Cardiac muscle cell (in vitro differentiated cells and primary cell): ENCODE measurements at regions not wholly inside any gene's neighbourhood (a gene's known extent, or its start where the extent isn't known, plus 50 kb on each side); places are given as distances from the start of the nearest gene placed in this dataset.

Experiments used
- DNase-seq, 2 donors: peaks; one replicate each; pipeline versions ENCODE4 v3.0.0 to v3.0.0-alpha.2; 2010 to 2017; ENCODE audit warnings: low read depth in 1 of 2, low spot score in 1 of 2
- H3K27ac ChIP-seq: fragments of 200-600 bp; sonication (generic); 2 replicates; pipeline ENCODE4 v1.5.1; 2016
- H3K27me3 ChIP-seq: fragments of 200-600 bp; sonication (generic); 2 replicates; pipeline ENCODE4 v1.6.0; 2016; ENCODE audit warnings: control low read depth
- H3K36me3 ChIP-seq: fragments of 200-600 bp; sonication (generic); 2 replicates; pipeline ENCODE4 v1.5.1; 2016; ENCODE audit warnings: control low read depth
- H3K4me1 ChIP-seq: fragments of 200-600 bp; sonication (generic); 2 replicates; pipeline ENCODE4 v1.8.1; 2017; ENCODE audit warnings: low read depth, mild to moderate bottlenecking, mixed run types
- H3K4me3 ChIP-seq: fragments of 200-600 bp; sonication (generic); 2 replicates; pipeline ENCODE4 v1.5.1; 2016; ENCODE audit warnings: mild to moderate bottlenecking
- H3K9me3 ChIP-seq: fragments of 200-600 bp; sonication (generic); 2 replicates; pipeline ENCODE4 v1.5.1; 2017; ENCODE audit warnings: low read depth, mild to moderate bottlenecking, control low read depth
- CTCF ChIP-seq: IDR thresholded peaks from 2 replicates; pipeline ENCODE4 v1.5.1; 2012; ENCODE audit warnings: low read depth, mild to moderate bottlenecking, low read length

GRCh38 chr21:35857095-35857494 lies 203.2 kb downstream of the SETD4 start:
- H3K27me3 ChIP-seq: peaks cover 75% of the 10 kb centered on the region
- H3K9me3 ChIP-seq: no peaks in the 10 kb centered on the region
- no peak for DNase-seq
- no peaks in the 10 kb centered on the region for H3K36me3 ChIP-seq
- TF ChIP-seq CTCF: no peak
- no peaks in the 10 kb centered on the region for H3K4me1 ChIP-seq
- H3K27ac ChIP-seq: no peak overlapping the region
- no peak overlapping the region for H3K4me3 ChIP-seq

- Histone ChIP-seq H3K4me1 (no peaks in the 10 kb centered on the region), H3K9me3 (no peaks in the 10 kb centered on the region), H3K36me3 (no peaks in the 10 kb centered on the region), H3K27ac (no peak overlapping the region), H3K27me3 (peaks cover 64% of the 10 kb centered on the region), H3K4me3 (no peak overlapping the region)
- TF ChIP-seq CTCF: no peak
- no peak for DNase-seq
Measured at GRCh38 chr21:35855484-35855883, 204.8 kb downstream of the SETD4 start.

- no peak for DNase-seq
- Histone ChIP-seq H3K36me3 (no peaks in the 10 kb centered on the region), H3K4me3 (no peak overlapping the region), H3K27me3 (peaks cover 61% of the 10 kb centered on the region), H3K4me1 (peaks cover 3% of the 10 kb centered on the region), H3K27ac (no peak overlapping the region), H3K9me3 (no peaks in the 10 kb centered on the region)
- TF ChIP-seq CTCF: no peak
Measured at GRCh38 chr21:35854281-35854680, 206.0 kb downstream of the SETD4 start.

- Histone ChIP-seq H3K27ac (no peak overlapping the region), H3K27me3 (peaks cover 56% of the 10 kb centered on the region), H3K9me3 (no peaks in the 10 kb centered on the region), H3K36me3 (no peaks in the 10 kb centered on the region), H3K4me1 (peaks cover 7% of the 10 kb centered on the region), H3K4me3 (no peak overlapping the region)
- DNase-seq: no peak
- TF ChIP-seq CTCF: no peak
Measured at GRCh38 chr21:35853321-35854239, 206.7 kb downstream of the SETD4 start.

- DNase-seq: no peak
- TF ChIP-seq CTCF: no peak
- H3K36me3 ChIP-seq: no peaks in the 10 kb centered on the region
- peaks cover 48% of the 10 kb centered on the region for H3K27me3 ChIP-seq
- H3K4me3 ChIP-seq: no peak overlapping the region
- H3K27ac ChIP-seq: no peak overlapping the region
- H3K4me1 ChIP-seq: peaks cover 7% of the 10 kb centered on the region
- no peaks in the 10 kb centered on the region for H3K9me3 ChIP-seq
Measured at GRCh38 chr21:35852820-35853219, 207.5 kb downstream of the SETD4 start.
